Naive thymus-derived CD4-positive, alpha-beta T cell (primary cell): ENCODE measurements at regions not wholly inside any gene's neighbourhood (a gene's known extent, or its start where the extent isn't known, plus 50 kb on each side); places are given as distances from the start of the nearest gene placed in this dataset.

Source experiments
- ATAC-seq: fragments of 150-1000 bp; cut with Tn5 transposase; 2 replicates; pipeline ENCODE4 v1.10.0; 2021; ENCODE audit warnings: mild to moderate bottlenecking, moderate library complexity
- CTCF ChIA-PET: fragments of 350-600 bp; sonication (Branson Sonifier 250); formaldehyde crosslinking; loops from one replicate; lab custom pipeline; 2021; ENCODE audit warnings: antibody characterized with exemption; lab: Charles Lee
- POLR2A ChIA-PET: fragments of 350-600 bp; sonication (Branson Sonifier 250); formaldehyde crosslinking; loops from one replicate; lab custom pipeline; 2021; ENCODE audit warnings: antibody characterized with exemption, inconsistent platforms; lab: Charles Lee
- DNase-seq, 9 donors: peaks; one replicate each; pipeline versions ENCODE4 v3.0.0 to v3.0.0-alpha.2; 2020 to 2022; ENCODE audit warnings: mixed read lengths in 1 of 9
- H3K27ac ChIP-seq: one replicate; pipeline ENCODE4 v1.7.0; 2013; ENCODE audit warnings: mild to moderate bottlenecking, low read depth, low read length, moderate library complexity
- H3K27me3 ChIP-seq, 2 donors: one replicate each; pipeline ENCODE4 v1.7.0; 2013; ENCODE audit warnings: low read length in 2 of 2, mild to moderate bottlenecking in 2 of 2, moderate library complexity in 2 of 2; ENCODE audit not compliant: control insufficient read depth in 2 of 2, insufficient read depth in 2 of 2
- H3K36me3 ChIP-seq, 3 experiments: 1 replicate in 2 of 3; 2 replicates in 1 of 3; pipeline ENCODE4 v1.7.0; 2013; ENCODE audit warnings: low read length in 3 of 3, mild to moderate bottlenecking in 3 of 3, moderate library complexity in 1 of 3; ENCODE audit not compliant: insufficient read depth in 3 of 3, control insufficient read depth in 2 of 3
- H3K4me1 ChIP-seq, 2 donors: one replicate each; pipeline ENCODE4 v1.7.0; 2013; ENCODE audit warnings: low read length in 2 of 2, mild to moderate bottlenecking in 2 of 2, moderate library complexity in 1 of 2; ENCODE audit not compliant: control insufficient read depth in 2 of 2, insufficient read depth in 2 of 2
- H3K4me3 ChIP-seq: 2 replicates; pipeline ENCODE4 v1.7.0; 2013; ENCODE audit warnings: mild to moderate bottlenecking, low read length
- H3K9me3 ChIP-seq, 3 experiments: 1 replicate in 2 of 3; 2 replicates in 1 of 3; pipeline ENCODE4 v1.7.0; 2013; ENCODE audit warnings: low read length in 3 of 3; ENCODE audit not compliant: control insufficient read depth in 2 of 3
- H3K27ac Mint-ChIP-seq, 9 donors: one replicate each; pipeline ENCODE4 v1.8.0; 2020 to 2022; ENCODE audit warnings: mixed read lengths in 9 of 9, mild to moderate bottlenecking in 8 of 9, moderate library complexity in 5 of 9, inconsistent platforms in 2 of 9
- H3K27me3 Mint-ChIP-seq, 5 donors: one replicate each; pipeline ENCODE4 v1.8.0; 2021 to 2022; ENCODE audit warnings: mixed read lengths in 5 of 5, mild to moderate bottlenecking in 1 of 5
- H3K36me3 Mint-ChIP-seq, 5 donors: one replicate each; pipeline ENCODE4 v1.8.0; 2020 to 2022; ENCODE audit warnings: mixed read lengths in 5 of 5, mild to moderate bottlenecking in 3 of 5, inconsistent platforms in 1 of 5
- H3K4me1 Mint-ChIP-seq, 7 donors: one replicate each; pipeline ENCODE4 v1.8.0; 2020 to 2022; ENCODE audit warnings: mixed read lengths in 7 of 7, mild to moderate bottlenecking in 3 of 7, inconsistent platforms in 1 of 7
- H3K4me3 Mint-ChIP-seq, 10 donors: one replicate each; pipeline ENCODE4 v1.8.0; 2020 to 2022; ENCODE audit warnings: mild to moderate bottlenecking in 10 of 10, mixed read lengths in 10 of 10, moderate library complexity in 6 of 10, inconsistent platforms in 2 of 10
- H3K9me3 Mint-ChIP-seq, 11 donors: one replicate each; pipeline ENCODE4 v1.8.0; 2020 to 2022; ENCODE audit warnings: mixed read lengths in 11 of 11, mild to moderate bottlenecking in 4 of 11, inconsistent platforms in 1 of 11, moderate library complexity in 1 of 11
- intact Hi-C, 2 donors: fragments of 100-400 bp; cut with micrococcal nuclease; formaldehyde crosslinking; loops; one replicate each; pipeline ENCODE4 v1.15.1; 2023

DNA sequence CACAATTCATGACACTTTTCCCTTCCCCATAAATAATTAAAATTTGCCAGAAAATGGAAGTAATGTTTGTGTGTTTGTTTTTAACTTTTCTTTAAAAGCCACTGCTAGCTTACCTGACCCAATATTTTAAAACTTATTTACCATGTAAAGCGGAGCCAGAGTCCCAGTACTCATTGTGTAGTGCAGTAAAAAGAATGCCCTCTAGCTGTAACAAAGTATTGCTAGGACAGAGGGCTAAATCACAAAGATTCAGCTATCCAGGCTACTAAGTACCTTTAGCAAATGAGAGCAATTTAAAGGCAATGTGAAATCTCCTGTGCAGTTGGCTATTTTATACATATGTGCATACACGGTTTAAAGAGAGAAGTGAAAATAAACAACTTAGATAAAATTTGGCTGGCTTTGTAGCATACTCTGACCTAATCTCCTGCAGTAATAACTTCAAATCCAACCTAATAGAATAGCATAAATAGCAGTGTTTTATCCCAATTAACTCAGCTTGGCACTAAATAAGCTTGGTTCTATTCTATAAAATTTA, 997.4 kb upstream of the PIK3C3 start:
- no peaks in the 10 kb centered on the region for H3K4me1 ChIP-seq
- no peak overlapping the region for H3K4me3 ChIP-seq
- Mint-ChIP-seq H3K27ac (no peak overlapping the region), H3K27me3 (no peaks in the 10 kb centered on the region), H3K4me1 (no peaks in the 10 kb centered on the region), H3K4me3 (no peak overlapping the region), H3K9me3 (peaks cover 4 to 24% (median 13%) of the 10 kb centered on the region in 11 donors), H3K36me3 (no peaks in the 10 kb centered on the region)
- ChIA-PET POLR2A (no interaction called here), CTCF (no interaction called here)
- H3K9me3 ChIP-seq: no peaks in the 10 kb centered on the region
- H3K27ac ChIP-seq: no peak overlapping the region
- H3K27me3 ChIP-seq: no peaks in the 10 kb centered on the region
- no peaks in the 10 kb centered on the region for H3K36me3 ChIP-seq
- no peak for ATAC-seq
- intact Hi-C loops: no loop called here
- DNase-seq: no peak

DNA sequence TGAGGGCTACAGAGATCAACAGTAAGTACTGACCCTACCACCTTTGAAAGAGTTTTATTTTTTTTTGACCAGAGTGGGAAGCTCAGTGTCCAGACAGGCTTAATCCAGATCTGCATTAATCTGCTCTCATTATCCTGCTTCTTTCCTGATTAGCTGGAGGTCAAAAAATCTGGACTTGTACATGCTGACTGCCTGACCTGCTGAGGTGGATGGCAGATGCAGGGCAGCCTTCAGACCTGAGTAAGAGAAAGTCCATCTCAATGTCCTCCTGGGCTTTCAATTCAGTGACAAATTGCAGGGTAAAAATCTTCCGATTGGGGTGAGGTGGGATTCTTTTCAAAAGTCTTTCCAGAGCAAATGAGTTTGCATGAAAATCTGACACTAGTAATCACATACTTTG, 998.8 kb upstream of the PIK3C3 start:
- H3K27ac Mint-ChIP-seq: no peak overlapping the region
- no peaks in the 10 kb centered on the region for H3K4me1 Mint-ChIP-seq
- Histone ChIP-seq H3K27me3 (no peaks in the 10 kb centered on the region), H3K4me1 (no peaks in the 10 kb centered on the region), H3K36me3 (no peaks in the 10 kb centered on the region), H3K27ac (no peak overlapping the region), H3K9me3 (no peaks in the 10 kb centered on the region), H3K4me3 (no peak overlapping the region)
- DNase-seq (no peak), ATAC-seq (no peak)
- intact Hi-C loops: no loop called here
- H3K4me3 Mint-ChIP-seq: no peak overlapping the region
- no peaks in the 10 kb centered on the region for H3K36me3 Mint-ChIP-seq
- peaks cover 2 to 25% (median 13%) of the 10 kb centered on the region in 11 donors for H3K9me3 Mint-ChIP-seq
- ChIA-PET CTCF (no interaction called here), POLR2A (no interaction called here)
- no peaks in the 10 kb centered on the region for H3K27me3 Mint-ChIP-seq

DNA sequence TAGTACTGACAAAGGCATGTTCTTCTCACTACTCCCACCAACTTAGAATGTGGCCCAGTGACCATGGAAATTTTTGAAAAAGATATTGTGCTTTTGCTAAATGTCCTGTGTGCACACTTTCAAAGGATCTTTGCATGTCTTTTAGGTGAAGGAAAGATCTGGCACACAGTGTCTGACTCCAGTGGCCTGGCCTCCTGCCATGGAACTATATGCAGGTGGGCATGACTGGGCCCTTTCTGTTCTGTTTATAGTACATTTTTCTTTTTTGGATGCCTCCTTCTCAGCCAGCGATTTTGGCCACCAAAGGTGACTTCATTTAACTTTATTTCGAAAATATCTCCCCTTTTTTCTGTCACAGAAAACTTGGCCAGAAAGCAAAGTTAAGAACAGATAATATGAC, 999.7 kb upstream of the PIK3C3 start:
- Histone ChIP-seq H3K36me3 (no peaks in the 10 kb centered on the region), H3K9me3 (no peaks in the 10 kb centered on the region), H3K27me3 (no peaks in the 10 kb centered on the region), H3K4me1 (no peaks in the 10 kb centered on the region), H3K4me3 (no peak overlapping the region), H3K27ac (no peak overlapping the region)
- H3K9me3 Mint-ChIP-seq: peaks cover 2 to 32% (median 14%) of the 10 kb centered on the region in 11 donors
- DNase-seq (no peak), ATAC-seq (no peak)
- no peaks in the 10 kb centered on the region for H3K4me1 Mint-ChIP-seq
- H3K27ac Mint-ChIP-seq: no peak overlapping the region
- intact Hi-C loops: no loop called here
- POLR2A ChIA-PET: no interaction called here
- CTCF ChIA-PET: no interaction called here
- H3K4me3 Mint-ChIP-seq: no peak overlapping the region
- H3K27me3 Mint-ChIP-seq: no peaks in the 10 kb centered on the region
- no peaks in the 10 kb centered on the region for H3K36me3 Mint-ChIP-seq

DNA sequence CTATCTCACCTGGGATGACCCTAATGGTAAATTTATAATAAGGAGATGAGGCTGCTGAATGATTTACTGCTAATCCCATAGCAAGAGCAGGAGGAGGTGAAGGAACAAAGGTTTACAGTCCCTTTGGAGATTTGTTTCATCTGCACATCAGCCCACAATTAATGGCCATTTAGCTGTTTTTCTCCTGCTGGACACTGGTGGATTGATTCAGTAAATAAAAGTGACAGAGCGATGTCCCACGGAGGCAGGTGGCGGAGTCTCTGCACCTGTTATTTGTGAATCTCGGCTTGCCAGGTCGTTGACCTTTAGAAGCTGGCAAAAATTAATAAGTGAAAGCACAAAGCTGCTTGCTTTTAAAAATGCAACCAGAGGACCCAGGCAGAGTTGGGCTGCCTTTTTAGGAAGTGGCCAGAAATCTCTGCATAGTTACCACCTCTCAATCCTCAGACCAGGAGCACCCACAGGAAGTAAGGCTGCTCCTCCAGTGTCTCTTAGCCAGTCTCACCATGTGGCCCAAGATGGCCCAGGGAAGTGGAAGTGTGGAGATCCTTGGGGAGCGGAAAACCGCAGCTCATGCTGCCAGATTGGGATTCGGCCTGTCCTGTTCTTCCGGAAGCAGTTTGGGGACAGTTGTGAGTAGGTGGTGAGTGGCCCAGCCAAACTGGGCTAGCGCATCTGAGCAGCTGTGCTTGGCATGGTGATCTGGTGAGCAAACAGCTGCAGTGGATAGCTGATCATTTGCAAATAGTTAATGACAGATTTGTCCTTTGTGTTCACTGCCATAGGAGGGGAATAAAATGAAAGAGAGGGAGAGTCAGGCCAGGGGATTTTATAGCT, 1005.7 kb upstream of the PIK3C3 start:
- no peak overlapping the region for H3K4me3 Mint-ChIP-seq
- ATAC-seq (no peak), DNase-seq (no peak)
- Histone ChIP-seq H3K27ac (no peak overlapping the region), H3K4me1 (no peaks in the 10 kb centered on the region), H3K4me3 (no peak overlapping the region), H3K27me3 (no peaks in the 10 kb centered on the region), H3K36me3 (no peaks in the 10 kb centered on the region), H3K9me3 (peaks cover 0 to 4% (median 0%) of the 10 kb centered on the region in 3 experiments)
- ChIA-PET CTCF (no interaction called here), POLR2A (no interaction called here)
- no peak overlapping the region for H3K27ac Mint-ChIP-seq
- H3K36me3 Mint-ChIP-seq: peaks cover 0 to 4% (median 0%) of the 10 kb centered on the region in 5 donors
- intact Hi-C loops: no loop called here
- no peaks in the 10 kb centered on the region for H3K27me3 Mint-ChIP-seq
- H3K4me1 Mint-ChIP-seq: no peaks in the 10 kb centered on the region
- peaks cover 2 to 41% (median 11%) of the 10 kb centered on the region in 11 donors for H3K9me3 Mint-ChIP-seq

DNA sequence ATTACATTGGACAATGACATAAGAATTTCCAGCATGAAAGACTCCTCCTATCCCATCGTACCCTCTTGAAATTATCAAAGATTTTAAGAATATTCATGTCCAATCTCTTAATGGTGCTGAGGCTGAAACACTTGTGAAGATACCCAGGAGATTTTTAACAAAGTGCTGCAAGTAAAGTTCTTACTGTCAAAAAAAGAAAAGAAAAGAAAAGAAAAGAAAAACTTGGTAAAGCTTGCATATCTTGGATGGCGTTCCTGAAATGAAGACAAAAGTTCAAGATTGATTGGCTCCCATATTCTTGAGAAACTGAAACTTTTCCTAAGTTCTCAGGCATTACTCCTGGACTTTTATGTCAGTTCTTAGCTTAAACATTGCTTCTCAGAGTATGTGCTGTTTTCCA, 1010.5 kb upstream of the PIK3C3 start:
- CTCF ChIA-PET: no interaction called here
- intact Hi-C loops: no loop called here

DNA sequence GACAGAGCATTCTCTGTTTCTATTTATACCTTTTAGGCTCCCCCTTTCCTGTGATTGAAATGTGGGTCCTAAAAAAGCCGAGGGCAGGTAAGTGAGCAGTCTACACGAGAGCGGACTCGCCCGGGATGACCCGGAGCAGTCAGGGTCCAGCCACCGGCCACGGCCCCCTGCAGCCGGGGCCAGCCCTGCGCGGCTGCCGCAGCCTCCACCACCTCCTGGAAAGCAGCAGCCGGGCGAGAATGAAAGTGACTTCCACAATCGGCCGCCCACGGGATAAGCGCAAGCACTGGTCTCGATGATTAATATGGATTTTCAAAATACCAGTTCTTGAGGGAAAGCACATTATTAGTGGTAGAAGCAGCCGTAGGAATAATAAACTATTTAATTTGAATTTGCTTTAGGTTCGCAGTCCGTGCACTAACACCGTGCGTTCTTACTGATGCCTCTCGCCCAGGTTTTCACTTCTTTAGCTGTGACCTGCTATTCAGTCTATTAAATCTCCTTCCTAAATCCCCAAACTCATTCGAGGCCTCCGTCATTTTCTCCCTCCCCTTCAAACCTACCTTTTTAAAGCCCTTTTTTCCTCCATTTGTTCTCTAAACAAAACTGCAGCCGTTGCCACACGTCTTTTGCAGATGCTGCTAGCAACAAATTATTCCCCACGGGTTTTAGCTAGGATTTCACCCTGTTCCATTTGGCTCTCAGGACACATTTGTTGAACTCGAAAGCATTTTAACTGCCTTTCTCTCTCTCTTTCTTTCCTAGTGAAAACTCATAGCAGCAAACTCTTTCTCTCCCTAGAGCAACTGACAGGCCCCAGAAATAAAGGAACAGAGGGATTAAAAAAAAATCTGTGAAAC, 1015.1 kb upstream of the PIK3C3 start:
- CTCF ChIA-PET: no interaction called here
- no peaks in the 10 kb centered on the region for H3K4me1 Mint-ChIP-seq
- Histone ChIP-seq H3K9me3 (no peaks in the 10 kb centered on the region), H3K27me3 (no peaks in the 10 kb centered on the region), H3K36me3 (no peaks in the 10 kb centered on the region), H3K27ac (no peak overlapping the region), H3K4me3 (no peak overlapping the region), H3K4me1 (no peaks in the 10 kb centered on the region)
- no peak overlapping the region for H3K27ac Mint-ChIP-seq
- peaks cover 0 to 13% (median 6%) of the 10 kb centered on the region in 11 donors for H3K9me3 Mint-ChIP-seq
- intact Hi-C loops: loop anchor here in 1 of 2 donors (10.0 kb wide), 1 partner anchor 55 kb away; no protein-coding TSS in a partner anchor
- H3K4me3 Mint-ChIP-seq: no peak overlapping the region
- H3K27me3 Mint-ChIP-seq: no peaks in the 10 kb centered on the region
- no peak for DNase-seq
- ATAC-seq: no peak
- POLR2A ChIA-PET: no interaction called here
- no peaks in the 10 kb centered on the region for H3K36me3 Mint-ChIP-seq

More for the DNA sequence above, 1010.5 kb upstream of the PIK3C3 start:
- H3K9me3 ChIP-seq: peaks cover 0 to 3% (median 0%) of the 10 kb centered on the region in 3 experiments
- no peak for ATAC-seq
- H3K4me1 ChIP-seq: no peaks in the 10 kb centered on the region
- POLR2A ChIA-PET: no interaction called here
- no peak overlapping the region for H3K4me3 ChIP-seq
- DNase-seq: no peak
- H3K36me3 ChIP-seq: no peaks in the 10 kb centered on the region
- H3K9me3 Mint-ChIP-seq: peaks cover 0 to 21% (median 6%) of the 10 kb centered on the region in 11 donors
- H3K27me3 ChIP-seq: no peaks in the 10 kb centered on the region
- no peak overlapping the region for H3K27ac Mint-ChIP-seq
- no peak overlapping the region for H3K27ac ChIP-seq
- no peak overlapping the region for H3K4me3 Mint-ChIP-seq
- no peaks in the 10 kb centered on the region for H3K27me3 Mint-ChIP-seq
- peaks cover 0 to 4% (median 0%) of the 10 kb centered on the region in 5 donors for H3K36me3 Mint-ChIP-seq
- H3K4me1 Mint-ChIP-seq: no peaks in the 10 kb centered on the region
